Esophagus squamous epithelium (tissue), 5 donors: ENCODE measurements at regions not wholly inside any gene's neighbourhood (a gene's known extent, or its start where the extent isn't known, plus 50 kb on each side); places are given as distances from the start of the nearest gene placed in this dataset.

Experiments used
- DNase-seq: peaks from one replicate; lab custom pipeline; 2025; lab: John Stamatoyannopoulos, UW
- H3K27ac ChIP-seq, 4 donors: fragments of 200-600 bp; sonication (generic); one replicate each; pipeline ENCODE4 v1.5.1; 2016 to 2019; ENCODE audit warnings: mild to moderate bottlenecking in 1 of 4
- H3K27me3 ChIP-seq, 4 donors: fragments of 200-600 bp; sonication (generic); 1 replicate in 3 of 4; 2 replicates in 1 of 4; pipeline versions ENCODE4 v1.5.1 to v1.6.0; 2017 to 2021; ENCODE audit warnings: antibody characterized with exemption in 1 of 4
- H3K36me3 ChIP-seq, 3 donors: fragments of 200-600 bp; sonication (generic); one replicate each; pipeline ENCODE4 v1.5.1; 2016 to 2019
- H3K4me1 ChIP-seq, 3 donors: fragments of 200-600 bp; sonication (generic); one replicate each; pipeline ENCODE4 v1.5.1; 2017 to 2019
- H3K4me3 ChIP-seq, 4 donors: fragments of 200-600 bp; sonication (generic); 1 replicate in 3 of 4; 2 replicates in 1 of 4; pipeline ENCODE4 v1.5.1; 2016 to 2019; ENCODE audit warnings: mild to moderate bottlenecking in 2 of 4, moderate library complexity in 1 of 4
- H3K9me3 ChIP-seq, 3 donors: fragments of 200-600 bp; sonication (generic); one replicate each; pipeline ENCODE4 v1.5.1; 2016 to 2019
- POLR2A ChIP-seq, 4 donors: fragments of 450-650 bp; IDR thresholded peaks; one replicate each; pipeline ENCODE4 v1.6.1; 2017; ENCODE audit warnings: antibody characterized with exemption in 4 of 4, mild to moderate bottlenecking in 4 of 4, moderate library complexity in 3 of 4
- WGBS, 2 donors: methylation state at CpG; one replicate each; pipeline ENCODE4 v1.1.5; 2018; 5-methylcytosine and 5-hydroxymethylcytosine counted together
- intact Hi-C: fragments of 100-400 bp; cut with DNase I; formaldehyde crosslinking; loops from one replicate; pipeline ENCODE4 v1.15.0; 2022
- TF ChIP-seq, protein P1 (sequence below), 6 experiments: fragments of 450-650 bp in 4 of 6; fragments of 200-600 bp in 2 of 6; sonication (generic) in 2 of 6; IDR thresholded peaks; one replicate each; pipeline ENCODE4 v1.5.1; 2016 to 2019; ENCODE audit warnings: antibody characterized with exemption in 6 of 6, mild to moderate bottlenecking in 4 of 6, moderate library complexity in 4 of 6
- donor health status: DM: yes; HTN: yes; CAD: no.

DNA sequence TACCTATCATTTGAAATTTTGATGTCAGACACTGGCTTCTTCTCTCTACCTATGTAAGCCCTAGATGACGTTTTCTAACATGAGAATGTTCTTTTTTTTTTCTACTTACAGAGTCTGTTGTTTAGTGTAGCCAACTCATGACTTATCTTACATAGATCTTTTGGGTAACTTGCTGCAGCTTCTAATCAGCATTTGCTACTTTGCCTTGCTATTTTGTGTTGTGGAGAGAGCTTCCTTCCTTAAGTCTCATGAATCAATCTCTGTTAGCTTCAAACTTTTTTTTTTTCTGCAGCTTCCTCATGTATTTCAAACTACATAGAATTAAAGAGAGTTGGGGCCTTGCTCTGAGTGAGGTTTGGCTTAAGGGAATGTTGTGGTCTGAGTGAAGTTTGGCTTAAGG is 568.7 kb upstream of the BCHE start:
- H3K36me3 ChIP-seq, result no peaks in the 10 kb centered on the region
- no peak overlapping the region for H3K4me3 ChIP-seq
- no peak overlapping the region for H3K27ac ChIP-seq
- 20 to 31% methylated on average over 1 of the region's 1 CpG for WGBS, 2 donors
- intact Hi-C loops, result no loop called here
- H3K27me3 ChIP-seq, result no peaks in the 10 kb centered on the region
- TF ChIP-seq, protein P1, sequence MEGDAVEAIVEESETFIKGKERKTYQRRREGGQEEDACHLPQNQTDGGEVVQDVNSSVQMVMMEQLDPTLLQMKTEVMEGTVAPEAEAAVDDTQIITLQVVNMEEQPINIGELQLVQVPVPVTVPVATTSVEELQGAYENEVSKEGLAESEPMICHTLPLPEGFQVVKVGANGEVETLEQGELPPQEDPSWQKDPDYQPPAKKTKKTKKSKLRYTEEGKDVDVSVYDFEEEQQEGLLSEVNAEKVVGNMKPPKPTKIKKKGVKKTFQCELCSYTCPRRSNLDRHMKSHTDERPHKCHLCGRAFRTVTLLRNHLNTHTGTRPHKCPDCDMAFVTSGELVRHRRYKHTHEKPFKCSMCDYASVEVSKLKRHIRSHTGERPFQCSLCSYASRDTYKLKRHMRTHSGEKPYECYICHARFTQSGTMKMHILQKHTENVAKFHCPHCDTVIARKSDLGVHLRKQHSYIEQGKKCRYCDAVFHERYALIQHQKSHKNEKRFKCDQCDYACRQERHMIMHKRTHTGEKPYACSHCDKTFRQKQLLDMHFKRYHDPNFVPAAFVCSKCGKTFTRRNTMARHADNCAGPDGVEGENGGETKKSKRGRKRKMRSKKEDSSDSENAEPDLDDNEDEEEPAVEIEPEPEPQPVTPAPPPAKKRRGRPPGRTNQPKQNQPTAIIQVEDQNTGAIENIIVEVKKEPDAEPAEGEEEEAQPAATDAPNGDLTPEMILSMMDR (IDR thresholded peaks at IDR 0.05), result no peak
- TF ChIP-seq POLR2A (IDR thresholded peaks at IDR 0.05), result no peak
- DNase-seq, result no peak
- no peaks in the 10 kb centered on the region for H3K4me1 ChIP-seq
- no peaks in the 10 kb centered on the region for H3K9me3 ChIP-seq

DNA sequence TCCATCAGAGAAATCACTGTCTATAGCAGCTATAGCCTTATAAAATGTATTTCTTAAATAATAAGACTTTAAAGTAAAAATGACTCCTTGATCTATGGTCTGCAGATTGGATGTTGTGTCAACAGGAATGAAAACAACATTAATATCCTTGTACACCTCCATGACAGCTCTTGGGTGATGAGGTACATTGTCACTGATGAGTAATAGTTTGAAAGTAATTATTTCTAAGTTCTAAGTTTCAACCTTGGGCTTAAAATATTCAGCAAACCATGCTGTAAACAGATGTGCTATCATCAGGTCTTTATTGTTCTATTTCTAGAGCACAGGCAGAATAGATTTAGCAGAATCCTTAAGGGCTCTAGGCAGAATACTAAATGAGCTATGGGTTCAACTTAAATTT is 568.2 kb upstream of the BCHE start:
- no peak overlapping the region for H3K27ac ChIP-seq
- H3K9me3 ChIP-seq, result no peaks in the 10 kb centered on the region
- H3K4me1 ChIP-seq, result no peaks in the 10 kb centered on the region
- DNase-seq, result no peak
- no peaks in the 10 kb centered on the region for H3K36me3 ChIP-seq
- intact Hi-C loops, result no loop called here
- H3K4me3 ChIP-seq, result no peak overlapping the region
- H3K27me3 ChIP-seq, result no peaks in the 10 kb centered on the region
- TF ChIP-seq POLR2A (IDR thresholded peaks at IDR 0.05), result no peak
- TF ChIP-seq, protein P1 (IDR thresholded peaks at IDR 0.05), result no peak

DNA sequence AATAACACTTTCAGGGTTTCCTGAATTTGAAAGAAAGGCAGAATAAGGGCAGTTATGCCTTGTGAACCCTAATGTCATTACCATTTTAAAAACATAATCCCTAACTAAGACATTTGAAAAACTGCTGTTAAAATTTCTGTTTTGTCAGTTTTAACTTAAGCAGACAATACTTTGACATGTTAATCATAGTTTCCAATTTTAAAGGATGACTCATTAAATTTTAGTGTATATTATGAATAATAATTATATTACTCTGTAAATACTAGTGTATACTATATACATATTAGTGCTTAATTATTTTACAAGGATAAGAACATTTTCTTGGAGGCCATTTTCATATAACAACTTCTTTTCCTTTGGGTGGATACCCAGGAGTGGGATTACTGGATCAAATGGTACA is 553.1 kb upstream of the BCHE start:
- no peaks in the 10 kb centered on the region for H3K4me1 ChIP-seq
- intact Hi-C loops, result no loop called here
- no peaks in the 10 kb centered on the region for H3K9me3 ChIP-seq
- no peaks in the 10 kb centered on the region for H3K36me3 ChIP-seq
- H3K27me3 ChIP-seq, result no peaks in the 10 kb centered on the region
- no peak for DNase-seq
- H3K4me3 ChIP-seq, result no peak overlapping the region
- TF ChIP-seq POLR2A (IDR thresholded peaks at IDR 0.05), result no peak
- TF ChIP-seq, protein P1 (IDR thresholded peaks at IDR 0.05), result no peak
- H3K27ac ChIP-seq, result no peak overlapping the region

DNA sequence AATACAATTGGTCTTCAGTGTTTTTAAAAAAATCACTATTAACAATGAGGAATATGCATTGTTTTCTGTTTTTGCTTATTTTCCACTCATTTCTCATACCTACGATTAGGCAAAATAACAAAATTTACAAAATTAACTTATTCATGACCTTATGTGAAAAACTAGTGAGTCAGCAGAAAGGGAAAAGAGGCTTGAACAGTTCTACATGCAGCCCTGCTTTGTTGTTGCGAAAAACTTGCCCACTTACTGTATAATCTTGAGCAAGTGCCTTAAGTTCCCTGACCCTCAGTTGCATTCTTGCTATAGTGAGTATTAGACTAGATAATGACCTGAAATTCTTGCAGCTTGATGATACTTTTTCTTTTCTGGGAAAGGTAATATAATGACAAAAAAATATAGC is 551.1 kb upstream of the BCHE start:
- Histone ChIP-seq H3K27ac (no peak overlapping the region), H3K4me3 (no peak overlapping the region), H3K4me1 (no peaks in the 10 kb centered on the region), H3K36me3 (no peaks in the 10 kb centered on the region), H3K9me3 (no peaks in the 10 kb centered on the region), H3K27me3 (no peaks in the 10 kb centered on the region)
- no peak for TF ChIP-seq POLR2A (IDR thresholded peaks at IDR 0.05)
- TF ChIP-seq, protein P1 (IDR thresholded peaks at IDR 0.05), result no peak
- intact Hi-C loops, result no loop called here
- WGBS, 2 donors, result 69 to 80% methylated on average over 2 of the region's 2 CpGs
- DNase-seq, result no peak

DNA sequence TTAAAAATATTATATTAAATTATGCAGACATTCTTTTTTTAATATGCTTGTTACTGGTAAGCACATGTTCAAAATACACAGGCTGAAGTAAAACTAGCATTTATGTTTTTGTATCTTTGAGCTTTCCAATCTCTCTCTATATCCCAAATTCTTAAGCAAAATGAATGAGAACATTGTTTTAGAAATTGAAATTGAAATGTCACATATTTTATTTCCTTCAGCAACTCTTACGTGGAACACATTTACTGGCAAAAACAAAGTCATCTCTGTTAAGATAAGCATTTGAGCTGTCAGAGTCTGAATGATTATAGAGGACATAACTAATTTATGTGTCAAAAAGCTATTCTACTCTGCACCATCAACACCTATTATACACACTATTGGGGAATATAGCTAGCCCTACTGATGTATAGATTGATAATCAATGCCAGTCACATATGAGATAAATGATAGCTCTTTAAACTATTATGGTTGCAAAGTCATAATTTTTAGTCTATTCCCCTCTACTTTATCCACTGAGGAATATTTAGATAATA is 535.4 kb upstream of the BCHE start:
- WGBS, 2 donors, result 64 to 67% methylated on average over 1 of the region's 1 CpG
- DNase-seq, result no peak
- intact Hi-C loops, result no loop called here

More for the DNA sequence above, 535.4 kb upstream of the BCHE start:
- Histone ChIP-seq H3K9me3 (no peaks in the 10 kb centered on the region), H3K4me3 (no peak overlapping the region), H3K27ac (no peak overlapping the region), H3K27me3 (no peaks in the 10 kb centered on the region), H3K4me1 (no peaks in the 10 kb centered on the region), H3K36me3 (no peaks in the 10 kb centered on the region)
- TF ChIP-seq, protein P1 (IDR thresholded peaks at IDR 0.05), result no peak
- no peak for TF ChIP-seq POLR2A (IDR thresholded peaks at IDR 0.05)
